PC-9 (cell line): ENCODE measurements at regions not wholly inside any gene's neighbourhood (a gene's known extent, or its start where the extent isn't known, plus 50 kb on each side); places are given as distances from the start of the nearest gene placed in this dataset.

Experiments
- BruUV-seq: library from RNA; stranded (reverse); fragments of 400-500 nt; replicated peaks from 2 replicates; lab custom pipeline; 2021; lab: Mats Ljungman, UMichigan
- CTCF ChIA-PET: fragments of 300-600 bp; sonication (Branson Sonifier 250); formaldehyde crosslinking; loops from one replicate; lab custom pipeline; 2022; ENCODE audit warnings: antibody characterized with exemption; lab: Charles Lee
- POLR2A ChIA-PET: fragments of 300-600 bp; sonication (Branson Sonifier 250); formaldehyde crosslinking; loops from one replicate; lab custom pipeline; 2022; ENCODE audit warnings: antibody characterized with exemption; ENCODE audit not compliant: unreplicated experiment; lab: Charles Lee
- DNase-seq, 2 experiments: peaks; one replicate each; pipeline versions ENCODE4 v3.0.0 to v3.0.0-alpha.2; 2015 to 2022; ENCODE audit warnings: mixed read lengths in 1 of 2
- H2AFZ ChIP-seq: fragments of 200-600 bp; sonication (generic); 2 replicates; pipeline ENCODE4 v1.8.1; 2017; ENCODE audit warnings: antibody characterized with exemption
- H3F3A ChIP-seq: fragments of 200-600 bp; sonication (generic); 2 replicates; pipeline ENCODE4 v1.8.1; 2017; ENCODE audit warnings: antibody characterized with exemption, mild to moderate bottlenecking, low read depth; ENCODE audit not compliant: insufficient read depth
- H3K27ac ChIP-seq: fragments of 200-600 bp; sonication (generic); 2 replicates; pipeline ENCODE4 v1.6.1; 2016; ENCODE audit warnings: mixed run types
- H3K27me3 ChIP-seq: fragments of 200-600 bp; sonication (generic); 2 replicates; pipeline ENCODE4 v1.6.1; 2016; ENCODE audit warnings: low read depth, mixed run types; ENCODE audit not compliant: insufficient read depth
- H3K36me3 ChIP-seq: fragments of 200-600 bp; sonication (generic); 2 replicates; pipeline ENCODE4 v1.6.1; 2016; ENCODE audit warnings: low read depth, mixed run types
- H3K4me1 ChIP-seq: fragments of 200-600 bp; sonication (generic); replicated peaks from 2 replicates; pipeline ENCODE4 v1.6.1; 2016; ENCODE audit warnings: mixed run types; ENCODE audit not compliant: insufficient read depth
- H3K4me2 ChIP-seq: fragments of 200-600 bp; sonication (generic); 2 replicates; pipeline ENCODE4 v1.6.1; 2017; ENCODE audit warnings: mixed run types
- H3K4me3 ChIP-seq: fragments of 200-600 bp; sonication (generic); 2 replicates; pipeline ENCODE4 v1.6.1; 2016; ENCODE audit warnings: mixed run types
- H3K79me2 ChIP-seq: fragments of 200-600 bp; sonication (generic); 2 replicates; pipeline ENCODE4 v1.6.1; 2017; ENCODE audit warnings: low read depth, mixed run types
- H3K9me2 ChIP-seq: fragments of 200-600 bp; sonication (generic); 2 replicates; pipeline ENCODE4 v1.8.1; 2017; ENCODE audit warnings: mild to moderate bottlenecking; ENCODE audit not compliant: insufficient read depth
- H3K9me3 ChIP-seq: fragments of 200-600 bp; sonication (generic); 2 replicates; pipeline ENCODE4 v1.8.1; 2016; ENCODE audit warnings: low read depth; ENCODE audit not compliant: insufficient read depth
- H4K20me1 ChIP-seq: fragments of 200-600 bp; sonication (generic); 2 replicates; pipeline ENCODE4 v1.8.1; 2017; ENCODE audit not compliant: insufficient read depth
- EZH2 ChIP-seq: fragments of 200-600 bp; sonication (generic); IDR thresholded peaks from 2 replicates; pipeline ENCODE4 v1.8.0; 2017; ENCODE audit warnings: antibody characterized with exemption, low read depth
- intact Hi-C: fragments of 100-400 bp; cut with micrococcal nuclease; formaldehyde crosslinking; loops from one replicate; pipeline ENCODE4 v1.10.0; 2022; ENCODE audit not compliant: unreplicated experiment
- TF ChIP-seq, protein P1 (sequence below): fragments of 200-600 bp; sonication (generic); conservative IDR thresholded peaks from 2 replicates; pipeline ENCODE4 v1.6.1; 2017; ENCODE audit warnings: mixed run types, antibody characterized with exemption, mild to moderate bottlenecking, moderate library complexity

DNA sequence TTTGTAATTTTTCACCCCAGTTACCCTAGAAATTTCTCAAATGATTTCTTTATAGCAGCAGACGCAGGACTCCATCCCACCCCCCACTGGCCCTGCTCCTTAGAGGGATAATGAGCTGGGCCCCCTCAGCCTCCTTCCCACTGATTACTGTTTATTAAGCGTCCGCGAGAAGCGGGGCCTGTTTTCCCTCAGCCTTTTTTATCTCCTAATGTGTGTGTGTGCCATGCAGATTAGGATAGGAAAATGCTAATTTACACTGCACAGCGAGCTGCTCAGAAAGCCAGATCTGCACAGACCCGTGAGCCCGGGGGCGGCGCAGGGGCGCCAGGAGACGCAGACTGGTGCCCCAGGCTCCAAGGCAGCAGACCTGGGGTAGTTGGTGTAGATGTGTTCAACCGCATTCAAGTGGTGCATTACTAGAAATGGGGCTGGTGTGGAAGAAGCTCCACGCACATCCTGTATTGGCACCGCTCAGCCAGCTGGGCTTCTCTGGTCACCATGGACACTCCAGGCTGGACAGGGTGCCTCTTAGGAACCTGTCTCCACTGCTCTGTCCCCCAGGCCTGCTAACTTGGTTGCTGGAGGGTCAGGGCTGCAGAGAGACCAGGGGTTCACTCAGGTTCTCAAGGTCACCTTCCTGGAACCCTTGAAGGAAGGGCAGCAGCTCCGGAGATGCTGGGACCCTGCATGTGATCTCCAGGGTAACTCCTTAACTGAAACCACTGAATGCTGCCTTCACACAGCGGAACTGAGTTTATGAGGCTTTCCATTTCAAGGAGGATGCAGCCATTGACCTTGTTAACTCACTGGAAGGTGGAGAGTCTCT lies 256.3 kb downstream of the ERMARD start:
- Histone ChIP-seq H3K27ac (no peak overlapping the region), H2AFZ (no peak overlapping the region), H3K27me3 (peaks cover 68% of the 10 kb centered on the region), H3K4me3 (no peak overlapping the region), H3K4me1 (no peaks in the 10 kb centered on the region), H3K4me2 (no peak overlapping the region), H3K79me2 (no peaks in the 10 kb centered on the region), H3F3A (no peaks in the 10 kb centered on the region), H3K9me2 (no peaks in the 10 kb centered on the region), H3K36me3 (no peaks in the 10 kb centered on the region), H4K20me1 (no peaks in the 10 kb centered on the region), H3K9me3 (no peaks in the 10 kb centered on the region)
- CTCF ChIA-PET = no interaction called here
- TF ChIP-seq, protein P1, sequence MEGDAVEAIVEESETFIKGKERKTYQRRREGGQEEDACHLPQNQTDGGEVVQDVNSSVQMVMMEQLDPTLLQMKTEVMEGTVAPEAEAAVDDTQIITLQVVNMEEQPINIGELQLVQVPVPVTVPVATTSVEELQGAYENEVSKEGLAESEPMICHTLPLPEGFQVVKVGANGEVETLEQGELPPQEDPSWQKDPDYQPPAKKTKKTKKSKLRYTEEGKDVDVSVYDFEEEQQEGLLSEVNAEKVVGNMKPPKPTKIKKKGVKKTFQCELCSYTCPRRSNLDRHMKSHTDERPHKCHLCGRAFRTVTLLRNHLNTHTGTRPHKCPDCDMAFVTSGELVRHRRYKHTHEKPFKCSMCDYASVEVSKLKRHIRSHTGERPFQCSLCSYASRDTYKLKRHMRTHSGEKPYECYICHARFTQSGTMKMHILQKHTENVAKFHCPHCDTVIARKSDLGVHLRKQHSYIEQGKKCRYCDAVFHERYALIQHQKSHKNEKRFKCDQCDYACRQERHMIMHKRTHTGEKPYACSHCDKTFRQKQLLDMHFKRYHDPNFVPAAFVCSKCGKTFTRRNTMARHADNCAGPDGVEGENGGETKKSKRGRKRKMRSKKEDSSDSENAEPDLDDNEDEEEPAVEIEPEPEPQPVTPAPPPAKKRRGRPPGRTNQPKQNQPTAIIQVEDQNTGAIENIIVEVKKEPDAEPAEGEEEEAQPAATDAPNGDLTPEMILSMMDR = no peak
- TF ChIP-seq EZH2 = no peak
- intact Hi-C loops = no loop called here
- no peak for DNase-seq
- no TSS peak for BruUV-seq
- POLR2A ChIA-PET = no interaction called here

DNA sequence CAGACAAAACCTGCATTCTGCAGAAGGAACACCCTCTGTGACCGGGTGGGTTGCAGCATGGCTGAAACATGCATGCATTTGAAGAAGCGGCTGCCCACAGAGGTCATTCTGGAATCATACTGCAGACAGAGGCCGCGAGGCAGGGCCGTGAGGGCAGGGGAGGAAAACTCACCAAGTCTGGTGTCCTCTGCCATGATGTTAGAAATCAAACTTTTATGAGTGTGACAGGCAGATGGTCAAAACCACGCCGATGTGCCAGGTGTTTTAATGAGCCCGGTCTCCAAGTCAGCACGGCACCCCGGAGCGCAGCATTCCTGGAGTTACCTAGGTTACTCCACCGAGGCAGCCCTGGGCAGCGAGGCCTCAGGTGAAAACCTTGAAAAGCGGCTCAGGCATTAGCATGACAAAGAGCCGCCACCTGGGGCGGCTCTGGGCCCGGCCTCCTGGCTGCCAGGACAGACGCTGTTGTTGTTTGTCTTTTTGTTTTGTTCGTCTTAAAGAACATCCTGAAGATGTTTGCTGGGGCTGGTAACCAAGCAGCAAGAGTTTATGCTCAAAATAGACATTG lies 255.6 kb downstream of the ERMARD start:
- Histone ChIP-seq H3F3A (no peaks in the 10 kb centered on the region), H4K20me1 (no peaks in the 10 kb centered on the region), H3K4me1 (no peaks in the 10 kb centered on the region), H3K9me3 (no peaks in the 10 kb centered on the region), H3K36me3 (no peaks in the 10 kb centered on the region), H3K4me2 (no peak overlapping the region), H3K4me3 (no peak overlapping the region), H3K27me3 (peaks cover 62% of the 10 kb centered on the region), H3K79me2 (no peaks in the 10 kb centered on the region), H2AFZ (no peak overlapping the region), H3K27ac (no peak overlapping the region), H3K9me2 (no peaks in the 10 kb centered on the region)
- ChIA-PET POLR2A (no interaction called here), CTCF (no interaction called here)
- DNase-seq = no peak
- intact Hi-C loops = no loop called here
- TF ChIP-seq EZH2 = no peak
- TF ChIP-seq, protein P1 = no peak
- BruUV-seq = no TSS peak

DNA sequence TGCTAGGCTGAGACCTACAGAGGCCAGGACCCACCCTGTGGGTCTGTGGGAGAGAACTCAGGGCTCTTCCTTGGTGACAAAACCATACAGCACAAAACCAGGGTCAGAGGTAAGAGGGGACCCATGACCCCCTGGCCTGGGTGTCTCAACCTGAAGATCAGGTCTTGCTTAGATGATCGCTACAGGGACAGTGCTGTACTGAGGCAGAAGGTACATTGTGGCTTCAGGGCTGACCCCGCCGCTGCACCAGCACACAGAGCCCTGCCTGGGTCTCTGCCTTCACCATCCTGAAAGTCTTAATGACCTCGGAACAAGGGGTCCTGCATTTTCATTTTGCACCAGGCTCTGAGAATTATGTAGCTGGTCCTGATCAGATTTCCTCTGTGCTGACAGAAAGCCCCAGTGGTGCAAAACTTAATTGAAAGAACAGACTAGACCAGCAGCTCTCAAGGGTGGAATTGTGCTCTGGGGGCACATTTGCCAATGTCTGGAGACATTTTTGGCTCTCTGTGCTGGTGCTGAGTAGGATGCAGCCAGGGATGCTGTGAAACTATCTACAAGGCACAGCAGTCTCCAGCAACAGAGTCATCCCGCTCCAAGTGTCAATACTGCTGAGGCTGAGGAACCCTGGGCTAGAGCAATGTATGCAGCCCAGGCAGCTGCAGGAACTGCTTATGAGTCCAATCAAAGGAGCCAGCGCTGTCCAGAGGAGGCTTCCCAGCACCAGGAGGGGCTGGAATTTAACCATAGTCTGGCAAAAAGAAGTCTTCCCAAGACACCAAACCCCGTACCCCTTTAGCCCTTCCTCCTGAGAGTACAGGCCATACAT lies 254.9 kb downstream of the ERMARD start:
- BruUV-seq = no TSS peak
- TF ChIP-seq EZH2 = no peak
- TF ChIP-seq, protein P1 = no peak
- no peak for DNase-seq
- no peaks in the 10 kb centered on the region for H3F3A ChIP-seq
- H4K20me1 ChIP-seq = no peaks in the 10 kb centered on the region
- no peak overlapping the region for H2AFZ ChIP-seq
- peaks cover 55% of the 10 kb centered on the region for H3K27me3 ChIP-seq
- H3K9me3 ChIP-seq = no peaks in the 10 kb centered on the region
- H3K27ac ChIP-seq = no peak overlapping the region
- H3K4me1 ChIP-seq = no peaks in the 10 kb centered on the region
- no peaks in the 10 kb centered on the region for H3K79me2 ChIP-seq
- intact Hi-C loops = no loop called here
- no peak overlapping the region for H3K4me3 ChIP-seq
- no peaks in the 10 kb centered on the region for H3K36me3 ChIP-seq
- CTCF ChIA-PET = no interaction called here
- POLR2A ChIA-PET = no interaction called here
- no peaks in the 10 kb centered on the region for H3K9me2 ChIP-seq
- no peak overlapping the region for H3K4me2 ChIP-seq
